PC-3 (cell line): ENCODE measurements at regions not wholly inside any gene's neighbourhood (a gene's known extent, or its start where the extent isn't known, plus 50 kb on each side); places are given as distances from the start of the nearest gene placed in this dataset.

Experiments
- EZH2 ChIP-seq: fragments of 300-600 bp; sonication (generic); IDR thresholded peaks from one replicate; pipeline ENCODE4 v1.6.1; 2017; ENCODE audit warnings: antibody characterized with exemption, mild to moderate bottlenecking, low read length; ENCODE audit not compliant: unreplicated experiment
- TF ChIP-seq, protein P1 (sequence below): fragments of 300-600 bp; sonication (generic); conservative IDR thresholded peaks from 2 replicates; pipeline ENCODE4 v1.5.1; 2017; ENCODE audit warnings: antibody characterized with exemption, low read depth, mild to moderate bottlenecking, low read length

DNA sequence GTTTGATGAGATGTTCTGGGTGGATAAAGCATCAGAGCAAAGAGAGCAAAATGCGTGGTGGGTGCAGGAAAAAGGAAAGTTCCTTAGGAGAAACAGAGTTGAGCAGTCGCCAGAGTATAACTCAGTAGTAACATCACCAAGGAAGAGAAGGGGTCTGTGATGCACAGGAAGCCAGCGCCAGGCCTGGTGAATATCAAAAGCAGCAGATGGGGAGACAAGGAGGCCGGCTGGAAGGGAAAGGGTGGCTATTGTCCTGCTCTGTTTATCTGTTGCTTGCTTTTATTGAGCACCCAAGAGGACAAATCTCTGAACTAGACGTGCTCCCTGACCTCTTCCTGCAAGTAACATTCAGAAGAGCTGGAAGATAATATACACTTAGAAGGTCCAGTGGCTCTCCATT lies 52.7 kb upstream of the GRAMD1B start:
- TF ChIP-seq EZH2, result no peak
- TF ChIP-seq, protein P1, sequence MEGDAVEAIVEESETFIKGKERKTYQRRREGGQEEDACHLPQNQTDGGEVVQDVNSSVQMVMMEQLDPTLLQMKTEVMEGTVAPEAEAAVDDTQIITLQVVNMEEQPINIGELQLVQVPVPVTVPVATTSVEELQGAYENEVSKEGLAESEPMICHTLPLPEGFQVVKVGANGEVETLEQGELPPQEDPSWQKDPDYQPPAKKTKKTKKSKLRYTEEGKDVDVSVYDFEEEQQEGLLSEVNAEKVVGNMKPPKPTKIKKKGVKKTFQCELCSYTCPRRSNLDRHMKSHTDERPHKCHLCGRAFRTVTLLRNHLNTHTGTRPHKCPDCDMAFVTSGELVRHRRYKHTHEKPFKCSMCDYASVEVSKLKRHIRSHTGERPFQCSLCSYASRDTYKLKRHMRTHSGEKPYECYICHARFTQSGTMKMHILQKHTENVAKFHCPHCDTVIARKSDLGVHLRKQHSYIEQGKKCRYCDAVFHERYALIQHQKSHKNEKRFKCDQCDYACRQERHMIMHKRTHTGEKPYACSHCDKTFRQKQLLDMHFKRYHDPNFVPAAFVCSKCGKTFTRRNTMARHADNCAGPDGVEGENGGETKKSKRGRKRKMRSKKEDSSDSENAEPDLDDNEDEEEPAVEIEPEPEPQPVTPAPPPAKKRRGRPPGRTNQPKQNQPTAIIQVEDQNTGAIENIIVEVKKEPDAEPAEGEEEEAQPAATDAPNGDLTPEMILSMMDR, result no peak
